ENCODE measurements at regions not wholly inside any gene's neighbourhood (a gene's known extent, or its start where the extent isn't known, plus 50 kb on each side); places are given as distances from the start of the nearest gene placed in this dataset.

DNA sequence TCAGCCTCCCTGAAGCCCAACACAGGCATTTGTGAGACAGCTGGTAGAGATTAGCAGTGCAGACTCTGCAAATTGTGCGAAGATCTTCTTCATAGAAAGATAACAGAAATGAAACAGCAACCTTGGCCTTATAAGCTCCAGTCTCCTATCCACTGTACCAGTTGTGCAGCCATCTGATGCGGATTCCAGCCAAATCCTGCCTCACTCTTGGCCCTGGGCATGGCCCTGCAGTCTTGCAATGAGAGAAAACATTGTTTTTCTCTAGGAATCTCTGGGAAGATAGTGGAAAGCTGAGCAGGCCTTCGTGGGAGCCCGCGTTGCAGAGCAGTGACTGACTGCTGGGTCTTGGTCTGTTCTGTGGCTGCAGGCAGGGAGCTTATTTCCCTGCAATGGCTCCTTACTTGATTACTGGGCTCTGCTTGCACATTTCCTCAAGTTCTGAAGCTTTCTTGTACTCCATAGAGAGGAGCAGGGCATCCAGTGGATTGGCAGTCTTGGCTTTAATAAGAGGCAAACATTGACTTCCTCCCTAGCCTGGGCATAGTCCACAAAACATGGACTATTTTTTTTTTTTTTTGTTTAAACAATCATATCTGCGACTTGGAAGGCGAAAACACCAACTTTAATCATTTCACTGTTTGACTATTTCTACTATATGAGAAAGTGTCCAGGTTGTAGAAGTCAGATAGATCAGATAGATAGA, 193.0 kb downstream of the ACTR3 start (continued):
- TF ChIP-seq, protein P1, sequence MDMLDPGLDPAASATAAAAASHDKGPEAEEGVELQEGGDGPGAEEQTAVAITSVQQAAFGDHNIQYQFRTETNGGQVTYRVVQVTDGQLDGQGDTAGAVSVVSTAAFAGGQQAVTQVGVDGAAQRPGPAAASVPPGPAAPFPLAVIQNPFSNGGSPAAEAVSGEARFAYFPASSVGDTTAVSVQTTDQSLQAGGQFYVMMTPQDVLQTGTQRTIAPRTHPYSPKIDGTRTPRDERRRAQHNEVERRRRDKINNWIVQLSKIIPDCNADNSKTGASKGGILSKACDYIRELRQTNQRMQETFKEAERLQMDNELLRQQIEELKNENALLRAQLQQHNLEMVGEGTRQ (IDR thresholded peaks at IDR 0.05; ENCODE audit: borderline replicate concordance, low read depth, low read length): no peak
- TF ChIP-seq CHD1 (IDR thresholded peaks at IDR 0.05; ENCODE audit: low read depth, low read length) (no peak), BCL11A (IDR thresholded peaks at IDR 0.05; ENCODE audit: low read depth, low read length) (no peak), MYC (IDR thresholded peaks at IDR 0.05; ENCODE audit: insufficient read depth, insufficient read length, insufficient replicate concordance, low read length, severe bottlenecking) (no peak)
- TF ChIP-seq, protein P2, sequence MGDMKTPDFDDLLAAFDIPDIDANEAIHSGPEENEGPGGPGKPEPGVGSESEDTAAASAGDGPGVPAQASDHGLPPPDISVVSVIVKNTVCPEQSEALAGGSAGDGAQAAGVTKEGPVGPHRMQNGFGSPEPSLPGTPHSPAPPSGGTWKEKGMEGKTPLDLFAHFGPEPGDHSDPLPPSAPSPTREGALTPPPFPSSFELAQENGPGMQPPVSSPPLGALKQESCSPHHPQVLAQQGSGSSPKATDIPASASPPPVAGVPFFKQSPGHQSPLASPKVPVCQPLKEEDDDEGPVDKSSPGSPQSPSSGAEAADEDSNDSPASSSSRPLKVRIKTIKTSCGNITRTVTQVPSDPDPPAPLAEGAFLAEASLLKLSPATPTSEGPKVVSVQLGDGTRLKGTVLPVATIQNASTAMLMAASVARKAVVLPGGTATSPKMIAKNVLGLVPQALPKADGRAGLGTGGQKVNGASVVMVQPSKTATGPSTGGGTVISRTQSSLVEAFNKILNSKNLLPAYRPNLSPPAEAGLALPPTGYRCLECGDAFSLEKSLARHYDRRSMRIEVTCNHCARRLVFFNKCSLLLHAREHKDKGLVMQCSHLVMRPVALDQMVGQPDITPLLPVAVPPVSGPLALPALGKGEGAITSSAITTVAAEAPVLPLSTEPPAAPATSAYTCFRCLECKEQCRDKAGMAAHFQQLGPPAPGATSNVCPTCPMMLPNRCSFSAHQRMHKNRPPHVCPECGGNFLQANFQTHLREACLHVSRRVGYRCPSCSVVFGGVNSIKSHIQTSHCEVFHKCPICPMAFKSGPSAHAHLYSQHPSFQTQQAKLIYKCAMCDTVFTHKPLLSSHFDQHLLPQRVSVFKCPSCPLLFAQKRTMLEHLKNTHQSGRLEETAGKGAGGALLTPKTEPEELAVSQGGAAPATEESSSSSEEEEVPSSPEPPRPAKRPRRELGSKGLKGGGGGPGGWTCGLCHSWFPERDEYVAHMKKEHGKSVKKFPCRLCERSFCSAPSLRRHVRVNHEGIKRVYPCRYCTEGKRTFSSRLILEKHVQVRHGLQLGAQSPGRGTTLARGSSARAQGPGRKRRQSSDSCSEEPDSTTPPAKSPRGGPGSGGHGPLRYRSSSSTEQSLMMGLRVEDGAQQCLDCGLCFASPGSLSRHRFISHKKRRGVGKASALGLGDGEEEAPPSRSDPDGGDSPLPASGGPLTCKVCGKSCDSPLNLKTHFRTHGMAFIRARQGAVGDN (IDR thresholded peaks at IDR 0.05): no peak
- TF ChIP-seq, protein P3, sequence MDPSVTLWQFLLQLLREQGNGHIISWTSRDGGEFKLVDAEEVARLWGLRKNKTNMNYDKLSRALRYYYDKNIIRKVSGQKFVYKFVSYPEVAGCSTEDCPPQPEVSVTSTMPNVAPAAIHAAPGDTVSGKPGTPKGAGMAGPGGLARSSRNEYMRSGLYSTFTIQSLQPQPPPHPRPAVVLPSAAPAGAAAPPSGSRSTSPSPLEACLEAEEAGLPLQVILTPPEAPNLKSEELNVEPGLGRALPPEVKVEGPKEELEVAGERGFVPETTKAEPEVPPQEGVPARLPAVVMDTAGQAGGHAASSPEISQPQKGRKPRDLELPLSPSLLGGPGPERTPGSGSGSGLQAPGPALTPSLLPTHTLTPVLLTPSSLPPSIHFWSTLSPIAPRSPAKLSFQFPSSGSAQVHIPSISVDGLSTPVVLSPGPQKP (IDR thresholded peaks at IDR 0.05; ENCODE audit: low read depth, low read length): no peak
